Type B pancreatic cell (in vitro differentiated cells): ENCODE measurements at regions not wholly inside any gene's neighbourhood (a gene's known extent, or its start where the extent isn't known, plus 50 kb on each side); places are given as distances from the start of the nearest gene placed in this dataset.
A peak's percentile ranks its signal among the peaks of the same experiment; 100 is the strongest.

Source experiments
- DNase-seq: peaks from one replicate; pipeline ENCODE4 v3.0.0; 2021; ENCODE audit warnings: mixed read lengths; ENCODE audit not compliant: unreplicated experiment; ENCODE audit errors: extremely low spot score
- H3K27ac Mint-ChIP-seq: 2 replicates; pipeline ENCODE4 v1.8.0; 2021; ENCODE audit warnings: mild to moderate bottlenecking, mixed read lengths
- H3K27me3 Mint-ChIP-seq: 2 replicates; pipeline ENCODE4 v1.8.0; 2021; ENCODE audit warnings: mixed read lengths
- H3K36me3 Mint-ChIP-seq: 2 replicates; pipeline ENCODE4 v1.8.0; 2021; ENCODE audit warnings: mixed read lengths
- H3K4me1 Mint-ChIP-seq: one replicate; pipeline ENCODE4 v1.8.0; 2021; ENCODE audit warnings: mixed read lengths; ENCODE audit not compliant: unreplicated experiment
- H3K4me3 Mint-ChIP-seq: 2 replicates; pipeline ENCODE4 v1.8.0; 2021; ENCODE audit warnings: mild to moderate bottlenecking, mixed read lengths
- H3K9me3 Mint-ChIP-seq: 2 replicates; pipeline ENCODE4 v1.8.0; 2021; ENCODE audit warnings: mixed read lengths
- TF ChIP-seq, protein P1 (sequence below): fragments of 200-600 bp; sonication (generic); conservative IDR thresholded peaks from 2 replicates; pipeline ENCODE4 v1.5.0; 2021; ENCODE audit warnings: antibody characterized with exemption, mild to moderate bottlenecking

DNA sequence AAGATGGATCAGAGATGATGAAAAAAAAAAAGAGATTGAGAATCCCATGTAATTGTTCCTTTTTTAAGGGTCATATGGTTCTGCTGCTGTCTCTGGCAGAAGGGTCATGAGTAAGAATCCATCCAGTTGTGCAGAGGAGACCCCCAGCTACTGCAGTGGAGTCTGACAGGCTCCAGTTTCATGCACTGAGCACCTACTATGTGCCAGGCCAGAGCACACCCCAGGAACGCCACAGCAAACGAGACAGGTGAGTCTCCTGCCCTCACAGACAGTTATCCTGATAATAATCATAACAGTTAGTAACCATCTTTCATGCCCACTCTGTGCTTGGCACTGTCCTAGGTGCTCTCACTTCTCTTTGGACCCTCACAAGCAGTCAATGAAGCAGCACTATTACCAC is 420.0 kb downstream of the MATN1 start:
- TF ChIP-seq, protein P1, sequence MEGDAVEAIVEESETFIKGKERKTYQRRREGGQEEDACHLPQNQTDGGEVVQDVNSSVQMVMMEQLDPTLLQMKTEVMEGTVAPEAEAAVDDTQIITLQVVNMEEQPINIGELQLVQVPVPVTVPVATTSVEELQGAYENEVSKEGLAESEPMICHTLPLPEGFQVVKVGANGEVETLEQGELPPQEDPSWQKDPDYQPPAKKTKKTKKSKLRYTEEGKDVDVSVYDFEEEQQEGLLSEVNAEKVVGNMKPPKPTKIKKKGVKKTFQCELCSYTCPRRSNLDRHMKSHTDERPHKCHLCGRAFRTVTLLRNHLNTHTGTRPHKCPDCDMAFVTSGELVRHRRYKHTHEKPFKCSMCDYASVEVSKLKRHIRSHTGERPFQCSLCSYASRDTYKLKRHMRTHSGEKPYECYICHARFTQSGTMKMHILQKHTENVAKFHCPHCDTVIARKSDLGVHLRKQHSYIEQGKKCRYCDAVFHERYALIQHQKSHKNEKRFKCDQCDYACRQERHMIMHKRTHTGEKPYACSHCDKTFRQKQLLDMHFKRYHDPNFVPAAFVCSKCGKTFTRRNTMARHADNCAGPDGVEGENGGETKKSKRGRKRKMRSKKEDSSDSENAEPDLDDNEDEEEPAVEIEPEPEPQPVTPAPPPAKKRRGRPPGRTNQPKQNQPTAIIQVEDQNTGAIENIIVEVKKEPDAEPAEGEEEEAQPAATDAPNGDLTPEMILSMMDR, result no peak
- no peak overlapping the region for H3K4me3 Mint-ChIP-seq
- no peak overlapping the region for H3K27ac Mint-ChIP-seq
- H3K36me3 Mint-ChIP-seq, result no peaks in the 10 kb centered on the region
- DNase-seq, result peak; percentile 27
- peaks cover 23% of the 10 kb centered on the region for H3K27me3 Mint-ChIP-seq
- no peaks in the 10 kb centered on the region for H3K4me1 Mint-ChIP-seq
- H3K9me3 Mint-ChIP-seq, result no peaks in the 10 kb centered on the region

- TF ChIP-seq, protein P1, result no peak
- no peaks in the 10 kb centered on the region for H3K9me3 Mint-ChIP-seq
- H3K27me3 Mint-ChIP-seq, result peaks cover 20% of the 10 kb centered on the region
- no peaks in the 10 kb centered on the region for H3K36me3 Mint-ChIP-seq
- no peak overlapping the region for H3K27ac Mint-ChIP-seq
- H3K4me1 Mint-ChIP-seq, result no peaks in the 10 kb centered on the region
- no peak overlapping the region for H3K4me3 Mint-ChIP-seq
- peak; percentile 39 for DNase-seq
Measured at GRCh38 chr1:30302858-30303257, 420.5 kb downstream of the MATN1 start.

DNA sequence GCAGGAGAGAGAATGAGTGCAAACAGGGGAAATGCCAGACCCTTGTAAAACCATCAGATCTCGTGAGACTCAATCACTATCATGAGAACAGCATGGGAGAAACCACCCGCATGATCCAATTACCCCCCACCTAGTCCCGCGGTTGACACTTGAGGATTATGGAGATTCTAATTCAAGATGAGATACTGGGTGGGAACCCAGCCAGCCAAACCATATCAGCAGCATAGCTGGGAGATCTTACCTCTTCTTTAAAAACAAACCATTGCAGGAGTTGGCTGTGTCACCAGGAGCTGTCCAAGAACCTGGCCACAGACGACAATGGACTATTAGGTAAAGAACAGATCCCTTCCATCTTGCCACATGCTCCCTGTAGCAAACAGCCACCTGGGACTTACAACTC is 422.7 kb downstream of the MATN1 start:
- Mint-ChIP-seq H3K27me3 (peaks cover 17% of the 10 kb centered on the region), H3K4me1 (no peaks in the 10 kb centered on the region), H3K36me3 (no peaks in the 10 kb centered on the region), H3K4me3 (no peak overlapping the region), H3K9me3 (no peaks in the 10 kb centered on the region), H3K27ac (no peak overlapping the region)
- DNase-seq, result no peak
- TF ChIP-seq, protein P1, result no peak

- Mint-ChIP-seq H3K36me3 (no peaks in the 10 kb centered on the region), H3K27ac (no peak overlapping the region), H3K9me3 (peaks cover 4% of the 10 kb centered on the region), H3K27me3 (peaks cover 17% of the 10 kb centered on the region), H3K4me1 (no peaks in the 10 kb centered on the region), H3K4me3 (no peak overlapping the region)
- DNase-seq, result no peak
- TF ChIP-seq, protein P1, result no peak
Measured at GRCh38 chr1:30299393-30299792, 424.0 kb downstream of the MATN1 start.

DNA sequence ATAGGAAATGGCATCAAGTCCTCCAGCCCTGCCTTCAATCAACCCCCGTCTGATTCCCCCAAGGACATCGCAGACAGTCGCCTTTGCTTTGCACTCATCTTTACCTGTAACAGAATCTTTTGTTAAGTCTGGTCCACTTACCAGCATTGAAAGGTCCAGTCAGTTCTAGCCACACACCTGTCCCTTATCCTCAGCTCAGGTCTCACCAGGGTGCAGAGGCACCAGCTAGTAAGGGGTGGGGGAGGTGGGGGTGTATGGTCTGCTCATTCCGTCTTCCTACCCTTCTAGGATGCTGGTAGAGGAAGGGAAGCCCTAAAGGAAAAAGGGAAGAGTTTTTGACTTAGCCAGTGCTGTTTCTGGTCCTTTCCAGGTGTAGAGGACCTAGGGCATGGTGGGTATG is 427.7 kb downstream of the MATN1 start:
- TF ChIP-seq, protein P1, result no peak
- Mint-ChIP-seq H3K27ac (no peak overlapping the region), H3K4me1 (no peaks in the 10 kb centered on the region), H3K27me3 (peaks cover 4% of the 10 kb centered on the region), H3K9me3 (peaks cover 5% of the 10 kb centered on the region), H3K36me3 (no peaks in the 10 kb centered on the region), H3K4me3 (no peak overlapping the region)
- peak; percentile 29 for DNase-seq

DNA sequence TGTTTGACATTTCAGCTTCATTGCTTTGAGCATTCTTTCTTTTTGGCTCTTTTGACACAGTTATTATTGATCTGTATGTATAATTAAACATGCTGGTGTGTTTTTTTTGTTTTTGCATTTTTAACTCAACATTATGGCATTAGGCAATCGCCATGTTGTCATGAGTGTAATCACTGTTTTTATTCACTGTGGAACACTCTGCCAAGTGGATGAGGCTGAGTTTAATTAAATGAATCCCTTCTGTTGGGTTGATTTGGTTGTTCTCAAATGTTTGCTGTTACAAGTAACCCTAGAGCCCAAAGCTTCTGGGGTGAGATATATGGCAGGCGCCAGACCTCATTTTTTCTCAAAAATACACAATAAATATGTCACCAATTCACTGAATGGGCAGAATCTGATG is 428.1 kb downstream of the MATN1 start:
- no peak for DNase-seq
- TF ChIP-seq, protein P1, result no peak
- H3K36me3 Mint-ChIP-seq, result no peaks in the 10 kb centered on the region
- H3K9me3 Mint-ChIP-seq, result peaks cover 5% of the 10 kb centered on the region
- H3K27me3 Mint-ChIP-seq, result peaks cover under 1% of the 10 kb centered on the region
- H3K27ac Mint-ChIP-seq, result no peak overlapping the region
- no peak overlapping the region for H3K4me3 Mint-ChIP-seq
- H3K4me1 Mint-ChIP-seq, result no peaks in the 10 kb centered on the region
